K562 (cell line): ENCODE measurements at regions not wholly inside any gene's neighbourhood (a gene's known extent, or its start where the extent isn't known, plus 50 kb on each side); places are given as distances from the start of the nearest gene placed in this dataset.

Experiments used
- E2F1 ChIP-seq: sonication (generic); formaldehyde crosslinking; IDR thresholded peaks from 2 replicates; pipeline ENCODE4 v1.8.1; 2023; ENCODE audit warnings: mild to moderate bottlenecking, missing genetic modification reagents, moderate library complexity
- MXI1 ChIP-seq: IDR thresholded peaks from 2 replicates; pipeline ENCODE4 v1.6.1; 2011; ENCODE audit warnings: low read depth, mild to moderate bottlenecking, improper control_type of control experiment, low read length
- POLR2AphosphoS2 ChIP-seq: IDR thresholded peaks from 2 replicates; pipeline ENCODE4 v1.6.1; 2012; ENCODE audit warnings: low read length, improper control_type of control experiment
- POLR2AphosphoS5 ChIP-seq: IDR thresholded peaks from 2 replicates; pipeline ENCODE4 v1.6.1; 2011; ENCODE audit warnings: mild to moderate bottlenecking, low read depth, low read length, moderate library complexity; ENCODE audit not compliant: control insufficient read depth, insufficient read depth
- RB1 ChIP-seq: fragments of 450-650 bp; IDR thresholded peaks from 2 replicates; pipeline ENCODE4 v1.6.1; 2017; ENCODE audit warnings: low read depth, mild to moderate bottlenecking
- SAP30 ChIP-seq: fragments of 200-600 bp; sonication (generic); IDR thresholded peaks from 2 replicates; pipeline ENCODE4 v1.6.1; 2012; ENCODE audit warnings: borderline replicate concordance, low read depth, mild to moderate bottlenecking, moderate library complexity, low read length, control low read depth, inconsistent platforms; ENCODE audit not compliant: insufficient read depth, poor library complexity, severe bottlenecking
- ZNF133 ChIP-seq: fragments of 250-450 bp; sonication (Bioruptor Pico); IDR thresholded peaks from 2 replicates; pipeline ENCODE4 v1.4.0; 2020; ENCODE audit warnings: mild to moderate bottlenecking
- ZNF431 ChIP-seq: sonication (generic); formaldehyde crosslinking; IDR thresholded peaks from 2 replicates; pipeline ENCODE4 v1.8.0; 2022; ENCODE audit warnings: mild to moderate bottlenecking, missing genetic modification reagents
- TF ChIP-seq, protein P1 (sequence below): sonication (generic); formaldehyde crosslinking; IDR thresholded peaks from 2 replicates; pipeline ENCODE4 v1.8.1; 2022; ENCODE audit warnings: missing genetic modification reagents

DNA sequence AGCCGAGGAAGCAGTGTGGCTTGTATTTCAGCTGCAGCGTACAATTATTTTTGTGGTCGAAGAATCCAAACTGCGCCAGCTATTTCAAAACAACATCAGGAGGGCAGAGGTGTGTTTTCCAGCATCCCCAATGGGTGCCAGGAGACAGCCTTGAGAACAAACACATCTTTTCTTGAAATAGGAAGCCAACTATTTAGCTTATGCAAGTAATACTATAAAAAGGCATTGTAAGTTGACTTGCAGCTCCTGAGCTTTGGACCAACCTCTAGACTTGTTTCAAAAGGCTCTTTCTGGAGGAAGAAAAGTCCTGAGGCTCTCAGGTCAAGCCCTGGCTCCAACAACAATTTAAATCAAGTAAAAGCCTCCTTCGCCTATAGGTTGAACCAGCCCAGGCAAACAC, 86.6 kb upstream of the HNF1B start:
- TF ChIP-seq, protein P1, sequence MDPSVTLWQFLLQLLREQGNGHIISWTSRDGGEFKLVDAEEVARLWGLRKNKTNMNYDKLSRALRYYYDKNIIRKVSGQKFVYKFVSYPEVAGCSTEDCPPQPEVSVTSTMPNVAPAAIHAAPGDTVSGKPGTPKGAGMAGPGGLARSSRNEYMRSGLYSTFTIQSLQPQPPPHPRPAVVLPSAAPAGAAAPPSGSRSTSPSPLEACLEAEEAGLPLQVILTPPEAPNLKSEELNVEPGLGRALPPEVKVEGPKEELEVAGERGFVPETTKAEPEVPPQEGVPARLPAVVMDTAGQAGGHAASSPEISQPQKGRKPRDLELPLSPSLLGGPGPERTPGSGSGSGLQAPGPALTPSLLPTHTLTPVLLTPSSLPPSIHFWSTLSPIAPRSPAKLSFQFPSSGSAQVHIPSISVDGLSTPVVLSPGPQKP (CRISPR knock-in tag): no peak
- TF ChIP-seq POLR2AphosphoS2: no peak
- TF ChIP-seq MXI1: no peak
- no peak for TF ChIP-seq E2F1 (CRISPR knock-in tag)
- no peak for TF ChIP-seq ZNF431 (CRISPR knock-in tag)
- TF ChIP-seq SAP30: no peak
- no peak for TF ChIP-seq POLR2AphosphoS5
- no peak for TF ChIP-seq RB1
- TF ChIP-seq ZNF133 (CRISPR knock-in tag): no peak
